ENCODE measurements at regions not wholly inside any gene's neighbourhood (a gene's known extent, or its start where the extent isn't known, plus 50 kb on each side); places are given as distances from the start of the nearest gene placed in this dataset.

DNA sequence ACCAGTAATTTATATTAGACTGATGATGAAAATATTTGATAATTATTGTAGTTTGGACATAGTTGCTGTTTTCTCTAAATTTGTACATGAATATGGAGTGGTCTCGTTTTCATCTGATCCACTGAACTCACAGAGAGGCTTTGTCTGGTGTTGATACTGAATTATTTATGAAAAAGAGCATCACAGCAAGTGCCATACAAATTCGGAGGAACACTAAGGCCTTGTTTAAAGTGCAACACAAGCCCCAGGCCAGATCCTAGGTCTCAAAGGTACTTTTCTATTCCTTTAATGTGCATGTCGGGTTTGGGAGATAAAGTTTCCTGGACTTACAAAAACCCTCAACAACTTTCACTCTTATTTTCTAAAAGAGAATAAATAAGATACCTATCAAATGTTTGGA lies 796.8 kb upstream of the EPHA6 start:
- DNase-seq (ENCODE audit: low spot score) = no peak
- in situ Hi-C loops (cut with MboI; ENCODE audit: low sequenced_read_pairs, unreplicated experiment) = no loop called here
- TF ChIP-seq, protein P1, sequence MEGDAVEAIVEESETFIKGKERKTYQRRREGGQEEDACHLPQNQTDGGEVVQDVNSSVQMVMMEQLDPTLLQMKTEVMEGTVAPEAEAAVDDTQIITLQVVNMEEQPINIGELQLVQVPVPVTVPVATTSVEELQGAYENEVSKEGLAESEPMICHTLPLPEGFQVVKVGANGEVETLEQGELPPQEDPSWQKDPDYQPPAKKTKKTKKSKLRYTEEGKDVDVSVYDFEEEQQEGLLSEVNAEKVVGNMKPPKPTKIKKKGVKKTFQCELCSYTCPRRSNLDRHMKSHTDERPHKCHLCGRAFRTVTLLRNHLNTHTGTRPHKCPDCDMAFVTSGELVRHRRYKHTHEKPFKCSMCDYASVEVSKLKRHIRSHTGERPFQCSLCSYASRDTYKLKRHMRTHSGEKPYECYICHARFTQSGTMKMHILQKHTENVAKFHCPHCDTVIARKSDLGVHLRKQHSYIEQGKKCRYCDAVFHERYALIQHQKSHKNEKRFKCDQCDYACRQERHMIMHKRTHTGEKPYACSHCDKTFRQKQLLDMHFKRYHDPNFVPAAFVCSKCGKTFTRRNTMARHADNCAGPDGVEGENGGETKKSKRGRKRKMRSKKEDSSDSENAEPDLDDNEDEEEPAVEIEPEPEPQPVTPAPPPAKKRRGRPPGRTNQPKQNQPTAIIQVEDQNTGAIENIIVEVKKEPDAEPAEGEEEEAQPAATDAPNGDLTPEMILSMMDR (IDR thresholded peaks at IDR 0.05; ENCODE audit: borderline replicate concordance, control extremely low read depth, extremely low read depth, insufficient read depth, missing control alignments) = no peak

DNA sequence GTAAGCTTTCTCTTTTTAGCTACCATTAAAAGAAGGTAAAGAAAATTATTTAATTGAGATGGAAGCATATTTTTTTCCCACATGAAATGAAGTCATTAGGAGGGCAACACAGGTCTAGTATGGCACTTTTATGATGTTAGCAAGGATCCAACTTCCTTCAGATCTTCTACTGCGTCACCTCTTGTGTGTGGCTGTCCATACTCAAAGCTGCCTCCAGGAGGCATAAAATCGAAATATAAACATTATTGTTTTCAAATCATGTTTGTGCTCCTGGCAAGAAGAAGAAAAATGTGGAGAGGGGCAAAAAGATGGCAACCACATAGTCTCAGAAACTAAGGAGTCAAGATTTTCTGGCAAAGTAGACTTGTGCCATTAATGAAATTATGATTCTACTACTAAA lies 791.7 kb upstream of the EPHA6 start:
- TF ChIP-seq, protein P1 (IDR thresholded peaks at IDR 0.05; ENCODE audit: borderline replicate concordance, control extremely low read depth, extremely low read depth, insufficient read depth, missing control alignments) = no peak
- DNase-seq (ENCODE audit: low spot score) = no peak
- in situ Hi-C loops (cut with MboI; ENCODE audit: low sequenced_read_pairs, unreplicated experiment) = no loop called here

DNA sequence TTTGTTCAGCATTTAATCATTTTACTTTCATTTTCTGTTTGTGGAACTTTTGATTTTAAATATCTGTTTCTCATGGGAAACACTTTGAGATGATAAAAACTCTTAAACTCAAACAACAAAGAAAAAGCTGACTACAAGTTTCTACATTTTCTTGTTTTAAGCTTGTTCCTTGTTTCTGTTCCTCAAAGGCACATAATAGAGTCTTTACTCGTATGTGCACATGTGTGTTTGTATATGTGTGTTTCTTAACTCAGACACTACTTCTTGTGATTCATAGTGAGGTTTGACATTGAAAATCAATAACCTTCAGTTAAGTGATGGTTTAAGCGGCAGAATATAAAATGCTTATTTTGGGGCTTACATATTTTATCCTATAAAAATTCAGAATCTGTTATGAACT lies 786.7 kb upstream of the EPHA6 start:
- TF ChIP-seq, protein P1 (IDR thresholded peaks at IDR 0.05; ENCODE audit: borderline replicate concordance, control extremely low read depth, extremely low read depth, insufficient read depth, missing control alignments) = no peak
- in situ Hi-C loops (cut with MboI; ENCODE audit: low sequenced_read_pairs, unreplicated experiment) = no loop called here
- no peak for DNase-seq (ENCODE audit: low spot score)

DNA sequence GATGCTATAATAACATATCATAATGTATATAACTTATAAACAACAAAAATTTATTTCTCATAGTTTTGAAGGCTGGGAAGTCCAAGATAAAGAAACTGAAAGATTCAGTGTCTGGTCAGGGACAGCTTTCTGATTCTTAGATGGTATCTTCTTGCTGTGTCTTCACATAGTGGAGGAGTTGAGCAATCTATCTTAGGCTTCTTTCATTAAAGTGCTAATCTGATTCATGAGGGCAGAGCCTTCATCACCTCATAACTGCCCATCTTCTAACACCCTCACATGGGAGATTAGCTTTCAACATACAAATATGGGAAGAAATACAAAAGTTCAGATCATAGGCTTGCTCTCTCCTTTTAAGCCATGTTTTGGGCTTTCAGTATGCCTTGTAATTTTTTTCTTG lies 774.8 kb upstream of the EPHA6 start:
- no peak for DNase-seq (ENCODE audit: low spot score)
- in situ Hi-C loops (cut with MboI; ENCODE audit: low sequenced_read_pairs, unreplicated experiment) = no loop called here
- TF ChIP-seq, protein P1 (IDR thresholded peaks at IDR 0.05; ENCODE audit: borderline replicate concordance, control extremely low read depth, extremely low read depth, insufficient read depth, missing control alignments) = no peak

DNA sequence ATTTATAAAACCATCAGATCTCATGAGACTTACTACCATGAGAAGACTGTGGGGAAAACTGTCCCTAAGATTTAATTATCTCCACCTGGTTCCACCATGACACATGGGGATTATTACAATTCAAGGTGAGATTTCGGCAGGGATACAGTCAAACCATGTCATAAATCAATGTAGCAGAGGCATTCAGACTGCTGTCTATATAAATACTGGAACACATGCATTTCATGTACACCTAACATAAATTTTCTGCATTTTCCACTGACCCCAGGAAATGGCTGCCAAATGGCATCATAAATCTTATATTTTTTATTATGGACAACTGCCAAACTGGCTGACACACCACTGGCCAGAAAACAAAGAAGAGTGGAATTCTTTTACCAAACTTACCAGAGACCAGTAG lies 755.1 kb upstream of the EPHA6 start:
- DNase-seq (ENCODE audit: low spot score) = no peak
- TF ChIP-seq, protein P1 (IDR thresholded peaks at IDR 0.05; ENCODE audit: borderline replicate concordance, control extremely low read depth, extremely low read depth, insufficient read depth, missing control alignments) = no peak
- in situ Hi-C loops (cut with MboI; ENCODE audit: low sequenced_read_pairs, unreplicated experiment) = no loop called here

DNA sequence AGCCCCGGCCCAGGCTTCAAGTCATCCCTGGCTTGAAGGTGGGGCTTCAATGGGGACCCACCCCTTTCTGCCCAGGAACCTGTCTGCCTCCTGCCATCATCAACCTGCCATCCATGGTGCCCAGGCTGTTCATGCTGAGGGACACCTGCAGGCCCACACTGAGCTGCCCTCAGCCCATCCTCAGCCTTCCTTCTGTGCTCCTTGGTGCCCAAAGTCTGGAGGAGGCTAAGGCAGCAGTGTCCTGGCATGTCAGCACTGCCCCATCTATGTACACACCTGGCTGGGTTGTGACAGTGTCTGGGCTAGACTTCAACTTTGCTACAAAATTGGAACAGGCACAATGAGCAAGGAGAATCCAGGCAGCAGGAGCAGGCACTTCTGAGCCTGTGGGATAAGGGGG lies 745.3 kb upstream of the EPHA6 start:
- TF ChIP-seq, protein P1 (IDR thresholded peaks at IDR 0.05; ENCODE audit: borderline replicate concordance, control extremely low read depth, extremely low read depth, insufficient read depth, missing control alignments) = no peak
- in situ Hi-C loops (cut with MboI; ENCODE audit: low sequenced_read_pairs, unreplicated experiment) = no loop called here
- no peak for DNase-seq (ENCODE audit: low spot score)

DNA sequence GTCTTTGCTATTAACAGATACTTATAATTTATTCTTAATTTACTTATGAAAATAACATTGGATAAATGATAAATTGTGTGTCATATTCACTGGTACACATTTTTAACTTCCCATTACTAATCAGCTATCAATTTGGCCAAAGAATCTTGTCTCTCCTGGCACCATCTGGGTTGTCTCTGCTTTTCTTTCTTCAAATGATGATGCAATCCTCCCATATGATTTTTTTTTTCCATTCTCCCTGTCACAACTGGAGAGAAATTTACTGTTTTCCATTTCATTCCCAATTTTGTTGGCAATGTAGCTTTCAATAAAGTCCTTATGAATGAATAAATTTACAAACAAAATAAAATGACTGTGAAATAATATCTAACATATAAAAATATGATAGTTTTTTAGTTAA lies 743.7 kb upstream of the EPHA6 start:
- in situ Hi-C loops (cut with MboI; ENCODE audit: low sequenced_read_pairs, unreplicated experiment) = no loop called here
- no peak for DNase-seq (ENCODE audit: low spot score)
- TF ChIP-seq, protein P1 (IDR thresholded peaks at IDR 0.05; ENCODE audit: borderline replicate concordance, control extremely low read depth, extremely low read depth, insufficient read depth, missing control alignments) = no peak
